Activated CD4-positive, alpha-beta memory T cell treated with anti-CD3 and anti-CD28 coated beads for 36 hours (primary cell): ENCODE measurements at regions not wholly inside any gene's neighbourhood (a gene's known extent, or its start where the extent isn't known, plus 50 kb on each side); places are given as distances from the start of the nearest gene placed in this dataset.
"Not testable (repeated sequence)": the region's sequence is repeated elsewhere in the genome, so short reads cannot be mapped to it uniquely, and the experiment has no call there.

Experiments used
- CTCF ChIA-PET: fragments of 350-600 bp; sonication (Branson Sonifier 250); formaldehyde crosslinking; loops from one replicate; lab custom pipeline; 2021; ENCODE audit warnings: antibody characterized with exemption, inconsistent platforms; lab: Charles Lee
- POLR2A ChIA-PET: fragments of 350-600 bp; sonication (Branson Sonifier 250); formaldehyde crosslinking; loops from one replicate; lab custom pipeline; 2021; ENCODE audit warnings: antibody characterized with exemption; lab: Charles Lee
- DNase-seq: peaks from one replicate; pipeline ENCODE4 v3.0.0-alpha.2; 2020
- H3K27ac Mint-ChIP-seq: one replicate; pipeline ENCODE4 v1.8.0; 2021; ENCODE audit warnings: mixed read lengths
- H3K27me3 Mint-ChIP-seq: one replicate; pipeline ENCODE4 v1.8.0; 2021; ENCODE audit warnings: mixed read lengths
- H3K36me3 Mint-ChIP-seq: one replicate; pipeline ENCODE4 v1.8.0; 2021; ENCODE audit warnings: mixed read lengths
- H3K4me1 Mint-ChIP-seq: one replicate; pipeline ENCODE4 v1.8.0; 2021; ENCODE audit warnings: low read depth, mixed read lengths
- H3K4me3 Mint-ChIP-seq: one replicate; pipeline ENCODE4 v1.8.0; 2021; ENCODE audit warnings: mild to moderate bottlenecking, mixed read lengths
- H3K9me3 Mint-ChIP-seq: one replicate; pipeline ENCODE4 v1.8.0; 2021; ENCODE audit warnings: mixed read lengths
- intact Hi-C: fragments of 100-400 bp; cut with micrococcal nuclease; formaldehyde crosslinking; loops from one replicate; pipeline ENCODE4 v1.15.1; 2023

GRCh38 chr13:53439439-53440225 lies 411.0 kb downstream of the OLFM4 start:
- no peaks in the 10 kb centered on the region for H3K27me3 Mint-ChIP-seq
- no peak for DNase-seq
- no peak overlapping the region for H3K4me3 Mint-ChIP-seq
- ChIA-PET CTCF (no interaction called here), POLR2A (no interaction called here)
- no peaks in the 10 kb centered on the region for H3K36me3 Mint-ChIP-seq
- H3K9me3 Mint-ChIP-seq, result no peaks in the 10 kb centered on the region
- no peak overlapping the region for H3K27ac Mint-ChIP-seq
- H3K4me1 Mint-ChIP-seq, result no peaks in the 10 kb centered on the region
- intact Hi-C loops, result no loop called here

GRCh38 chr13:53442979-53443378 lies 414.4 kb downstream of the OLFM4 start:
- ChIA-PET CTCF (no interaction called here), POLR2A (no interaction called here)
- H3K27ac Mint-ChIP-seq, result no peak overlapping the region
- H3K9me3 Mint-ChIP-seq, result no peaks in the 10 kb centered on the region
- H3K4me3 Mint-ChIP-seq, result no peak overlapping the region
- intact Hi-C loops, result no loop called here
- no peak for DNase-seq
- H3K27me3 Mint-ChIP-seq, result no peaks in the 10 kb centered on the region
- H3K4me1 Mint-ChIP-seq, result no peaks in the 10 kb centered on the region
- H3K36me3 Mint-ChIP-seq, result no peaks in the 10 kb centered on the region

GRCh38 chr13:53445686-53446085 lies 417.1 kb downstream of the OLFM4 start:
- Mint-ChIP-seq H3K27me3 (no peaks in the 10 kb centered on the region), H3K4me3 (no peak overlapping the region), H3K27ac (no peak overlapping the region), H3K36me3 (no peaks in the 10 kb centered on the region), H3K4me1 (no peaks in the 10 kb centered on the region), H3K9me3 (peaks cover 18% of the 10 kb centered on the region)
- ChIA-PET CTCF (no interaction called here), POLR2A (no interaction called here)
- intact Hi-C loops, result no loop called here
- DNase-seq, result no peak

- no peak for DNase-seq
- POLR2A ChIA-PET, result no interaction called here
- H3K27ac Mint-ChIP-seq, result no peak overlapping the region
- no peaks in the 10 kb centered on the region for H3K36me3 Mint-ChIP-seq
- no peaks in the 10 kb centered on the region for H3K27me3 Mint-ChIP-seq
- intact Hi-C loops, result no loop called here
- H3K9me3 Mint-ChIP-seq, result peaks cover 27% of the 10 kb centered on the region
- no peaks in the 10 kb centered on the region for H3K4me1 Mint-ChIP-seq
- CTCF ChIA-PET, result no interaction called here
- no peak overlapping the region for H3K4me3 Mint-ChIP-seq
Observed at GRCh38 chr13:53447456-53447855, 418.8 kb downstream of the OLFM4 start.

GRCh38 chr13:53447863-53448262 lies 419.2 kb downstream of the OLFM4 start:
- CTCF ChIA-PET, result no interaction called here
- POLR2A ChIA-PET, result no interaction called here
- no peaks in the 10 kb centered on the region for H3K4me1 Mint-ChIP-seq
- H3K9me3 Mint-ChIP-seq, result peaks cover 27% of the 10 kb centered on the region
- no peak overlapping the region for H3K4me3 Mint-ChIP-seq
- H3K36me3 Mint-ChIP-seq, result no peaks in the 10 kb centered on the region
- H3K27ac Mint-ChIP-seq, result no peak overlapping the region
- intact Hi-C loops, result no loop called here
- DNase-seq, result no peak
- H3K27me3 Mint-ChIP-seq, result no peaks in the 10 kb centered on the region

GRCh38 chr13:53452263-53452808 lies 423.7 kb downstream of the OLFM4 start:
- H3K4me1 Mint-ChIP-seq, H3K27ac Mint-ChIP-seq, intact Hi-C loops, DNase-seq, CTCF ChIA-PET, H3K36me3 Mint-ChIP-seq, POLR2A ChIA-PET, H3K27me3 Mint-ChIP-seq, H3K4me3 Mint-ChIP-seq: not testable (repeated sequence)
- peaks cover 33% of the 10 kb centered on the region for H3K9me3 Mint-ChIP-seq

GRCh38 chr13:53460796-53461195 lies 432.2 kb downstream of the OLFM4 start:
- no peaks in the 10 kb centered on the region for H3K4me1 Mint-ChIP-seq
- CTCF ChIA-PET, result no interaction called here

GRCh38 chr13:53463106-53463505 lies 434.5 kb downstream of the OLFM4 start:
- no peak for DNase-seq
- ChIA-PET CTCF (no interaction called here), POLR2A (no interaction called here)
- H3K27me3 Mint-ChIP-seq, result no peaks in the 10 kb centered on the region
- no peaks in the 10 kb centered on the region for H3K4me1 Mint-ChIP-seq
- peaks cover 2% of the 10 kb centered on the region for H3K9me3 Mint-ChIP-seq
- intact Hi-C loops, result no loop called here
- H3K4me3 Mint-ChIP-seq, result no peak overlapping the region
- H3K36me3 Mint-ChIP-seq, result no peaks in the 10 kb centered on the region
- no peak overlapping the region for H3K27ac Mint-ChIP-seq

More at GRCh38 chr13:53460796-53461195, 432.2 kb downstream of the OLFM4 start:
- peaks cover 13% of the 10 kb centered on the region for H3K9me3 Mint-ChIP-seq
- POLR2A ChIA-PET, result no interaction called here
- intact Hi-C loops, result no loop called here
- H3K4me3 Mint-ChIP-seq, result no peak overlapping the region
- no peak overlapping the region for H3K27ac Mint-ChIP-seq
- no peaks in the 10 kb centered on the region for H3K27me3 Mint-ChIP-seq
- no peaks in the 10 kb centered on the region for H3K36me3 Mint-ChIP-seq
- no peak for DNase-seq

GRCh38 chr13:53466576-53466975 lies 438.0 kb downstream of the OLFM4 start:
- ChIA-PET POLR2A (no interaction called here), CTCF (no interaction called here)
- H3K27ac Mint-ChIP-seq, result no peak overlapping the region
- no peaks in the 10 kb centered on the region for H3K4me1 Mint-ChIP-seq
- DNase-seq, result no peak
- H3K4me3 Mint-ChIP-seq, result no peak overlapping the region
- H3K36me3 Mint-ChIP-seq, result no peaks in the 10 kb centered on the region
- peaks cover 2% of the 10 kb centered on the region for H3K9me3 Mint-ChIP-seq
- H3K27me3 Mint-ChIP-seq, result no peaks in the 10 kb centered on the region
- intact Hi-C loops, result no loop called here

- ChIA-PET CTCF (interaction anchor here (0.6 kb wide), 1 partner anchor 116 kb away, joined by 3 read pairs; no protein-coding TSS in a partner anchor), POLR2A (no interaction called here)
- Mint-ChIP-seq H3K27ac (no peak overlapping the region), H3K4me1 (no peaks in the 10 kb centered on the region), H3K4me3 (no peak overlapping the region), H3K36me3 (no peaks in the 10 kb centered on the region), H3K27me3 (no peaks in the 10 kb centered on the region), H3K9me3 (no peaks in the 10 kb centered on the region)
- intact Hi-C loops, result no loop called here
- DNase-seq, result no peak
Observed at GRCh38 chr13:53473397-53473796, 444.8 kb downstream of the OLFM4 start.

GRCh38 chr13:53474878-53475277 lies 446.3 kb downstream of the OLFM4 start:
- no peak overlapping the region for H3K4me3 Mint-ChIP-seq
- H3K27ac Mint-ChIP-seq, result no peak overlapping the region
- DNase-seq, result no peak
- H3K27me3 Mint-ChIP-seq, result no peaks in the 10 kb centered on the region
- H3K9me3 Mint-ChIP-seq, result peaks cover 2% of the 10 kb centered on the region
- no peaks in the 10 kb centered on the region for H3K36me3 Mint-ChIP-seq
- no peaks in the 10 kb centered on the region for H3K4me1 Mint-ChIP-seq
- intact Hi-C loops, result no loop called here
- ChIA-PET POLR2A (no interaction called here), CTCF (no interaction called here)

GRCh38 chr13:53490752-53491151 lies 462.1 kb downstream of the OLFM4 start:
- ChIA-PET POLR2A (no interaction called here), CTCF (no interaction called here)
- DNase-seq, result no peak
- Mint-ChIP-seq H3K9me3 (peaks cover 3% of the 10 kb centered on the region), H3K36me3 (no peaks in the 10 kb centered on the region), H3K4me3 (no peak overlapping the region), H3K27ac (no peak overlapping the region), H3K4me1 (no peaks in the 10 kb centered on the region), H3K27me3 (no peaks in the 10 kb centered on the region)
- intact Hi-C loops, result no loop called here

- Mint-ChIP-seq H3K4me1 (no peaks in the 10 kb centered on the region), H3K27ac (no peak overlapping the region), H3K36me3 (no peaks in the 10 kb centered on the region), H3K27me3 (no peaks in the 10 kb centered on the region), H3K4me3 (no peak overlapping the region), H3K9me3 (peaks cover 3% of the 10 kb centered on the region)
- intact Hi-C loops, result no loop called here
- ChIA-PET POLR2A (no interaction called here), CTCF (interaction anchor here (0.9 kb wide), 1 partner anchor 244 kb away, joined by 4 read pairs; no protein-coding TSS in a partner anchor)
- no peak for DNase-seq
Observed at GRCh38 chr13:53494406-53494805, 465.8 kb downstream of the OLFM4 start.
